ENCODE measurements at regions not wholly inside any gene's neighbourhood (a gene's known extent, or its start where the extent isn't known, plus 50 kb on each side); places are given as distances from the start of the nearest gene placed in this dataset.

DNA sequence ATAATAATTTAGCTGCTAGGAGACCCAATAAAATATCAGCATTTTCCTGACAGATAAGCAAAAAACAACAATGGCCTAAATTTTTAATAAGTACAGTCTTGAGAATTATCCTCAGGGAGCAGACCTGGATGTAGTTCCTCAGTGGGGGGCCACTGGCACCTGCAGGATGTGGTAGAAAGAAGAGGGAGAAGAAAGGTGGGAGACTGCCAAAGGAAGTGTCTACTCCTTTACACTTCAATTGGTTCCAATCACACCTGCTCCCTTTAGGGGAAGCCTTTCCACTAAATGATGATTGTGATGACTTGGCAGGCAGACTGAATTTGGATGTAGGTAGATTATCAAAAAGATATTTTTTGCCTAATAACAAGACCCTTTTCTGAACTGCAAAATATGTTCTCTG is 353.0 kb upstream of the SATB1 start:
- TF ChIP-seq GATA2 (IDR thresholded peaks at IDR 0.05; ENCODE audit: low read depth, low read length): no peak
- TF ChIP-seq GATA3 (IDR thresholded peaks at IDR 0.05; ENCODE audit: low read depth, low read length): no peak

Measured in SH-SY5Y (cell line).